ENCODE measurements at regions not wholly inside any gene's neighbourhood (a gene's known extent, or its start where the extent isn't known, plus 50 kb on each side); places are given as distances from the start of the nearest gene placed in this dataset.

DNA sequence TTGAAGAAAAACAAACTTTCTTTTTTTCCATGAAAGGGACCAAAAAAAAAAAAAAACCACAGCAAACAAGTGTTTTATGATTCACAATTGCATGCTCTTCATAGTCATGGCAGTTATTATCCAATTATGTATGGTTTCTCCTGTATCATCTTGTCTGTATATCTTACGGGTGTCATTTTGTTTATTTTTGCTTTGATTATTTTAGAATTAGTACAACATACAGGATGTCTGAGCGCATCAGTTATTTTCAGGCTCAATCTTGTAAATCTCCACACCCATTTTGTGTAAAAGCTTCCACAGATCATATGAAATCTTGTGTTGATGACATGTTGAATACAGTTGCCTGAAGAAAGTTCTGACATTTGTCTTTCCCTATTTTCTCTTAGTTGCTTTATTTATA is 280.3 kb downstream of the KLF5 start:
- Histone ChIP-seq H3K36me3 (ENCODE audit: control insufficient read depth in 2 of 2, insufficient read depth in 1 of 2, low read length in 2 of 2) (no peaks in the 10 kb centered on the region), H3K9me3 (ENCODE audit: control insufficient read depth, insufficient read depth, low read depth, low read length) (no peaks in the 10 kb centered on the region), H3K27ac (ENCODE audit: extremely low read depth, low read depth, low read length) (no peak overlapping the region), H3K4me3 (ENCODE audit: low read depth, low read length) (no peak overlapping the region), H3K4me1 (ENCODE audit: control insufficient read depth, insufficient read depth, low read length) (no peaks in the 10 kb centered on the region)
- ChIA-PET POLR2A (no interaction called here), CTCF (interaction anchor here (0.7 kb wide), 1 partner anchor 84 kb away, joined by 3 read pairs; no protein-coding TSS in a partner anchor)
- TF ChIP-seq ZNF169 (tag by site-specific recombination; IDR thresholded peaks at IDR 0.05) = no peak
- TF ChIP-seq, protein P1, sequence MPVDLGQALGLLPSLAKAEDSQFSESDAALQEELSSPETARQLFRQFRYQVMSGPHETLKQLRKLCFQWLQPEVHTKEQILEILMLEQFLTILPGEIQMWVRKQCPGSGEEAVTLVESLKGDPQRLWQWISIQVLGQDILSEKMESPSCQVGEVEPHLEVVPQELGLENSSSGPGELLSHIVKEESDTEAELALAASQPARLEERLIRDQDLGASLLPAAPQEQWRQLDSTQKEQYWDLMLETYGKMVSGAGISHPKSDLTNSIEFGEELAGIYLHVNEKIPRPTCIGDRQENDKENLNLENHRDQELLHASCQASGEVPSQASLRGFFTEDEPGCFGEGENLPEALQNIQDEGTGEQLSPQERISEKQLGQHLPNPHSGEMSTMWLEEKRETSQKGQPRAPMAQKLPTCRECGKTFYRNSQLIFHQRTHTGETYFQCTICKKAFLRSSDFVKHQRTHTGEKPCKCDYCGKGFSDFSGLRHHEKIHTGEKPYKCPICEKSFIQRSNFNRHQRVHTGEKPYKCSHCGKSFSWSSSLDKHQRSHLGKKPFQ (tag by site-specific recombination; IDR thresholded peaks at IDR 0.05) = no peak
- TF ChIP-seq ZNF121 (tag by site-specific recombination; IDR thresholded peaks at IDR 0.05) = no peak
- TF ChIP-seq ZNF19 (tag by site-specific recombination; IDR thresholded peaks at IDR 0.05; ENCODE audit: low read depth) = no peak
- TF ChIP-seq CTCF (tag by site-specific recombination; IDR thresholded peaks at IDR 0.05) = no peak
- TF ChIP-seq HOXC10 (CRISPR knock-in tag; IDR thresholded peaks at IDR 0.05) = no peak
- no peak for TF ChIP-seq ZBTB44 (tag by site-specific recombination; IDR thresholded peaks at IDR 0.05)
- no peak for TF ChIP-seq ZNF274 (IDR thresholded peaks at IDR 0.05; ENCODE audit: low read length)
- no peak for TF ChIP-seq ZNF274 (tag by site-specific recombination; IDR thresholded peaks at IDR 0.05; ENCODE audit: borderline replicate concordance)
- no peak for TF ChIP-seq KLF9 (tag by site-specific recombination; IDR thresholded peaks at IDR 0.05; ENCODE audit: low read depth)
- TF ChIP-seq OSR2 (tag by site-specific recombination; IDR thresholded peaks at IDR 0.05) = no peak
- no peak for TF ChIP-seq ZNF560 (tag by site-specific recombination; IDR thresholded peaks at IDR 0.05; ENCODE audit: borderline replicate concordance)
- TF ChIP-seq ZNF132 (tag by site-specific recombination; IDR thresholded peaks at IDR 0.05; ENCODE audit: borderline replicate concordance) = no peak
- no peak for TF ChIP-seq ZBTB21 (tag by site-specific recombination; IDR thresholded peaks at IDR 0.05)
- TF ChIP-seq ZNF394 (tag by site-specific recombination; IDR thresholded peaks at IDR 0.05; ENCODE audit: borderline replicate concordance) = no peak

- Histone ChIP-seq H3K4me3 (ENCODE audit: low read depth, low read length) (no peak overlapping the region), H3K27ac (ENCODE audit: extremely low read depth, low read depth, low read length) (no peak overlapping the region), H3K36me3 (ENCODE audit: control insufficient read depth in 2 of 2, insufficient read depth in 1 of 2, low read length in 2 of 2) (no peaks in the 10 kb centered on the region), H3K9me3 (ENCODE audit: control insufficient read depth, insufficient read depth, low read depth, low read length) (no peaks in the 10 kb centered on the region), H3K4me1 (ENCODE audit: control insufficient read depth, insufficient read depth, low read length) (no peaks in the 10 kb centered on the region)
- ChIA-PET POLR2A (no interaction called here), CTCF (no interaction called here)
- TF ChIP-seq, protein P2, sequence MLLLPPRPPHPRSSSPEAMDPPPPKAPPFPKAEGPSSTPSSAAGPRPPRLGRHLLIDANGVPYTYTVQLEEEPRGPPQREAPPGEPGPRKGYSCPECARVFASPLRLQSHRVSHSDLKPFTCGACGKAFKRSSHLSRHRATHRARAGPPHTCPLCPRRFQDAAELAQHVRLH (tag by site-specific recombination; IDR thresholded peaks at IDR 0.05) = no peak
- TF ChIP-seq INSM2 (tag by site-specific recombination; IDR thresholded peaks at IDR 0.05) = no peak
- TF ChIP-seq ZNF114 (tag by site-specific recombination; IDR thresholded peaks at IDR 0.05) = no peak
- no peak for TF ChIP-seq HOXC10 (CRISPR knock-in tag; IDR thresholded peaks at IDR 0.05)
- no peak for TF ChIP-seq ZNF202 (tag by site-specific recombination; IDR thresholded peaks at IDR 0.05; ENCODE audit: borderline replicate concordance)
- TF ChIP-seq KLF1 (tag by site-specific recombination; IDR thresholded peaks at IDR 0.05) = no peak
- TF ChIP-seq ZNF404 (tag by site-specific recombination; IDR thresholded peaks at IDR 0.05) = no peak
- TF ChIP-seq YY2 (tag by site-specific recombination; IDR thresholded peaks at IDR 0.05) = no peak
- TF ChIP-seq MEIS1 (CRISPR knock-in tag; IDR thresholded peaks at IDR 0.05; ENCODE audit: borderline replicate concordance) = no peak
- no peak for TF ChIP-seq PRDM6 (tag by site-specific recombination; IDR thresholded peaks at IDR 0.05)
- no peak for TF ChIP-seq TRIM28 (IDR thresholded peaks at IDR 0.05; ENCODE audit: borderline replicate concordance, low read length)
- TF ChIP-seq ZBTB6 (tag by site-specific recombination; IDR thresholded peaks at IDR 0.05) = no peak
- no peak for TF ChIP-seq ZNF223 (tag by site-specific recombination; IDR thresholded peaks at IDR 0.05)
- TF ChIP-seq ZNF654 (tag by site-specific recombination; IDR thresholded peaks at IDR 0.05; ENCODE audit: low read depth) = no peak
These were observed 279.6 kb downstream of the KLF5 start for GRCh38 chr13:73338389-73338788.

Data from HEK293 (cell line).